Nephron progenitor cell (in vitro differentiated cells): ENCODE measurements at regions not wholly inside any gene's neighbourhood (a gene's known extent, or its start where the extent isn't known, plus 50 kb on each side); places are given as distances from the start of the nearest gene placed in this dataset.

Source experiments
- DNase-seq: peaks from one replicate; pipeline ENCODE4 v3.0.0; 2021
- H3K27ac Mint-ChIP-seq: 2 replicates; pipeline ENCODE4 v1.8.0; 2021; ENCODE audit warnings: mild to moderate bottlenecking, moderate library complexity, mixed read lengths
- H3K27me3 Mint-ChIP-seq: 2 replicates; pipeline ENCODE4 v1.8.0; 2021; ENCODE audit warnings: mild to moderate bottlenecking, low read depth, mixed read lengths; ENCODE audit not compliant: poor library complexity
- H3K36me3 Mint-ChIP-seq: 2 replicates; pipeline ENCODE4 v1.8.0; 2021; ENCODE audit warnings: low read depth, mixed read lengths
- H3K4me1 Mint-ChIP-seq: 2 replicates; pipeline ENCODE4 v1.8.0; 2021; ENCODE audit warnings: mixed read lengths
- H3K4me3 Mint-ChIP-seq: 2 replicates; pipeline ENCODE4 v1.8.0; 2021; ENCODE audit warnings: mild to moderate bottlenecking, moderate library complexity, mixed read lengths
- H3K9me3 Mint-ChIP-seq: 2 replicates; pipeline ENCODE4 v1.8.0; 2021; ENCODE audit warnings: mild to moderate bottlenecking, moderate library complexity, mixed read lengths
- CTCF ChIP-seq: fragments of 200-600 bp; sonication (generic); IDR thresholded peaks from 2 replicates; pipeline ENCODE4 v1.5.0; 2021; ENCODE audit warnings: antibody characterized with exemption

DNA sequence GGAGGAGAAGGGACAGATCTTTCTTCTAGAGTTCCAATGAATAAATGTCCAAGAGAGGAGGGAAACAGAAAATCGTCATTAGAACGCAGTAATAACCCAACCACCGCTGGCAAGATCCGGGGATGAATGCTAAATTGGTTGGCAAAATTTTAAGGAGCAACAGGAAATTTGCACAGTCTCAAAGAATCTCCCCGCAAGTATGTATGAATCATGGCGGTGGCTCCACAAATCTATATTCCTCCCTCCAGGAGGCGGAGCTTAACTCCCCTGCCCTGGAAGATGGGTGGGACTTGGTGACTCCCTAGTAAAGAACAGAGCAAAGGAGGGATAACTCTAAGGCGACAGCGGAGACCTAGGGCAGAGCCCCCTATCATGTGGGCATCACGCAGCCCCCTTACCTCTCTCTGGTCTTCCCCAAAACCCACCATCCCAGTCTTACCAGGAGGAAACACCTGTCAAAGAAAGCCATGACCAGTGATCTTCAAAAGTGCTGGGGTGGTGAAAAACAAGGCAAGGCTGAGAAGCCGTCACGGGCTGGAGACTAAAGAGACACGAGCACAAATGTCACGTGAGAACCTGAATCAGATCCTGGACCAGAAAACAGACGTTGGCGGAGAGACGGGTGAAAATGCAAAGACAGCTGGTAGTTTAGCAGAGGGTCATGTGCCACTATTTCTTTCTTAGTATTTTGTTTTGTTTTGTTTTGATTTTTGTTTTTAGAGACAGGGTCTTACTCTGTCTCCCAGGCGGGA lies 125.8 kb downstream of the NCOR2 start:
- no peak overlapping the region for H3K27ac Mint-ChIP-seq
- H3K36me3 Mint-ChIP-seq: peaks cover 23% of the 10 kb centered on the region
- peaks cover 2% of the 10 kb centered on the region for H3K27me3 Mint-ChIP-seq
- no peak for TF ChIP-seq CTCF
- peaks cover 39% of the 10 kb centered on the region for H3K4me1 Mint-ChIP-seq
- no peaks in the 10 kb centered on the region for H3K9me3 Mint-ChIP-seq
- H3K4me3 Mint-ChIP-seq: no peak overlapping the region
- no peak for DNase-seq

DNA sequence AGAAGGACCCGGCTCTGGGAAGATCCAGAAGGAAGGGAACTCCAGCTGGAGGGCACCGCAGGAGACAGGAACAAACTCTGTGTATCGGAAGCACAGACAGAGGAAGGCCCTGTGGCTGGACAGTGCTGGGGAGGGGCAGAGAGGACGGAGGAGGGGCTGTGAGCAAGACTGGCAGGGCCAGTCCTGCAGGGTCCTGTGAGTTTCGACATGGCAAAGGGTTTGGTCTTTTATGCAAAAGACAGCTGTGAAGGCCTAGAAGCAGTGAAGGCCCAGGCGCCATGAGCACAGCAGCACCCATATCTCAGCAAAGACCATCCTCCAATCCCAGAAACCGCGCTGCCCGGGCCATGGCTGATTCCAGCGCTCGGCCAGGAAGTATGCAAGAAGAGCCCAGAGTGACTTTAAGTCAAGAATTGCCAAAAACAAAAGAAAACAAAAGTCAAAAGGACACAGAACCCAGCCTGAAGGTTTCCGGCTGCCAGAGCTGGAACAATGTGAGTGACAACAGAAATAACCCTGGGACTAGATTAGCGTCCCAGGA lies 126.5 kb downstream of the NCOR2 start:
- Mint-ChIP-seq H3K9me3 (no peaks in the 10 kb centered on the region), H3K4me3 (no peak overlapping the region), H3K36me3 (peaks cover 23% of the 10 kb centered on the region), H3K27me3 (peaks cover 2% of the 10 kb centered on the region), H3K4me1 (peaks cover 33% of the 10 kb centered on the region), H3K27ac (no peak overlapping the region)
- DNase-seq: no peak
- no peak for TF ChIP-seq CTCF

DNA sequence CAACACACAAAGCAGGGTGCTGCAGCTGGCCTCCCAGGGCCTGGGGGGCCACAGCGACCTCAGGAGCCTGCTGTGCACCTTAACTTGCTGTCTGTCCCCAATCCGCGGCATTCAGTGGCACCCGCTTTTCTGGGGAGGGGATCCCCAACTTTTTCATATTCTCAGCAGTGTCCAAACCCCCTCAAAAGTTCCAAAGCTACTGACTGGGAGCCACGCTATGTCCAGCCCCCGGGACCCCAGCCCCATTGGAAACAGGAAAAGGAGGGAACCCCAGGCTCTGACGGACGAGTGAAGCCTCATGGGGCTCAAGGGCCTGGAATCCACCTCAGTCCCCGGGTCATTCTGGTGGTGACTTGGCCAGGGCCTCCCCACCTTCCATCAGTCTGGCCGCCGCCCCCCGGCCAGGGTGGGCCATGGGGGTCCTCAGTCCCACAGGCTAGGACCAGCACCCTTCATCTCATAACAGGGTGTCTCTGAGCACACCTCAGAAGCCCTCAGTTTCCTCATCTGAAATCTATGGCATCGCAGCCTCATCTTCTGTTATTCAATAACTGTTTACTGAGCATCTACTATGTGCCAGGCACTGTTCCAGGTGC lies 127.3 kb downstream of the NCOR2 start:
- Mint-ChIP-seq H3K4me1 (peaks cover 29% of the 10 kb centered on the region), H3K4me3 (no peak overlapping the region), H3K27me3 (peaks cover 2% of the 10 kb centered on the region), H3K36me3 (peaks cover 23% of the 10 kb centered on the region), H3K27ac (no peak overlapping the region), H3K9me3 (no peaks in the 10 kb centered on the region)
- no peak for TF ChIP-seq CTCF
- DNase-seq: no peak

GRCh38 chr12:124438437-124439056 lies 128.9 kb downstream of the NCOR2 start:
- Mint-ChIP-seq H3K4me1 (peaks cover 27% of the 10 kb centered on the region), H3K9me3 (no peaks in the 10 kb centered on the region), H3K4me3 (no peak overlapping the region), H3K27me3 (no peaks in the 10 kb centered on the region), H3K27ac (no peak overlapping the region), H3K36me3 (peaks cover 17% of the 10 kb centered on the region)
- no peak for TF ChIP-seq CTCF
- DNase-seq: peak; percentile 44

- no peak for TF ChIP-seq CTCF
- Mint-ChIP-seq H3K4me1 (peaks cover 27% of the 10 kb centered on the region), H3K4me3 (no peak overlapping the region), H3K36me3 (peaks cover 16% of the 10 kb centered on the region), H3K27ac (no peak overlapping the region), H3K9me3 (no peaks in the 10 kb centered on the region), H3K27me3 (no peaks in the 10 kb centered on the region)
- no peak for DNase-seq
Measured at GRCh38 chr12:124437617-124438436, 129.6 kb downstream of the NCOR2 start.
